ENCODE measurements at regions not wholly inside any gene's neighbourhood (a gene's known extent, or its start where the extent isn't known, plus 50 kb on each side); places are given as distances from the start of the nearest gene placed in this dataset.

DNA sequence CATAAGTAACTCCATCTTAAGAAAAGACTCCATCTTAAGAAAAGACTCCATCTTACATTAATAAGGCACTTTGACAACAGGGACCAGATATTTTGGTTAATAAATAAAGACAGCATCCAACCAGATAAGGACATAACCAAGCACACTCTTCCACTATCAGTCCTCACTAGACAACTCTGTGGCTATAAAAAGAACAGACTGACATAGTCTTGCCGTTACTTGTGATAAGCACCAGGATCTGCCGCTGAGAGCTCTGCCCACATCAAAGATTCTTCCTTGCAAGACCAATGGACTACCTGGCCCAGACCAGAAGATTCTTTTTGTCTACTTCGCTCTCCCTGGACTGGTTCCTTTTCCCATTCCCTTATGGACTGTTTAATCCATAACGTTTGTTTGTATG is 667.4 kb downstream of the NYAP2 start:
- Histone ChIP-seq H3F3A (replicated peaks; ENCODE audit: low read depth) (no peaks in the 10 kb centered on the region), H3K4me3 (no peak overlapping the region), H3K27ac (ENCODE audit: low read depth) (no peak overlapping the region), H3K9me2 (ENCODE audit: insufficient read depth) (no peaks in the 10 kb centered on the region; the same call in 1 of the 2 replicates), H3K27me3 (ENCODE audit: insufficient read depth) (no peaks in the 10 kb centered on the region), H2AFZ (no peak overlapping the region; the same call in 1 of the 2 replicates), H3K36me3 (ENCODE audit: insufficient read depth) (no peaks in the 10 kb centered on the region), H3K4me2 (no peak overlapping the region), H3K79me2 (replicated peaks; ENCODE audit: insufficient read depth) (no peaks in the 10 kb centered on the region), H4K20me1 (replicated peaks; ENCODE audit: insufficient read depth) (no peaks in the 10 kb centered on the region), H3K4me1 (ENCODE audit: insufficient read depth) (peaks cover 4% of the 10 kb centered on the region; the same call in 1 of the 2 replicates)
- no peak overlapping the region for H3K4me3 Mint-ChIP-seq
- TF ChIP-seq, protein P1, sequence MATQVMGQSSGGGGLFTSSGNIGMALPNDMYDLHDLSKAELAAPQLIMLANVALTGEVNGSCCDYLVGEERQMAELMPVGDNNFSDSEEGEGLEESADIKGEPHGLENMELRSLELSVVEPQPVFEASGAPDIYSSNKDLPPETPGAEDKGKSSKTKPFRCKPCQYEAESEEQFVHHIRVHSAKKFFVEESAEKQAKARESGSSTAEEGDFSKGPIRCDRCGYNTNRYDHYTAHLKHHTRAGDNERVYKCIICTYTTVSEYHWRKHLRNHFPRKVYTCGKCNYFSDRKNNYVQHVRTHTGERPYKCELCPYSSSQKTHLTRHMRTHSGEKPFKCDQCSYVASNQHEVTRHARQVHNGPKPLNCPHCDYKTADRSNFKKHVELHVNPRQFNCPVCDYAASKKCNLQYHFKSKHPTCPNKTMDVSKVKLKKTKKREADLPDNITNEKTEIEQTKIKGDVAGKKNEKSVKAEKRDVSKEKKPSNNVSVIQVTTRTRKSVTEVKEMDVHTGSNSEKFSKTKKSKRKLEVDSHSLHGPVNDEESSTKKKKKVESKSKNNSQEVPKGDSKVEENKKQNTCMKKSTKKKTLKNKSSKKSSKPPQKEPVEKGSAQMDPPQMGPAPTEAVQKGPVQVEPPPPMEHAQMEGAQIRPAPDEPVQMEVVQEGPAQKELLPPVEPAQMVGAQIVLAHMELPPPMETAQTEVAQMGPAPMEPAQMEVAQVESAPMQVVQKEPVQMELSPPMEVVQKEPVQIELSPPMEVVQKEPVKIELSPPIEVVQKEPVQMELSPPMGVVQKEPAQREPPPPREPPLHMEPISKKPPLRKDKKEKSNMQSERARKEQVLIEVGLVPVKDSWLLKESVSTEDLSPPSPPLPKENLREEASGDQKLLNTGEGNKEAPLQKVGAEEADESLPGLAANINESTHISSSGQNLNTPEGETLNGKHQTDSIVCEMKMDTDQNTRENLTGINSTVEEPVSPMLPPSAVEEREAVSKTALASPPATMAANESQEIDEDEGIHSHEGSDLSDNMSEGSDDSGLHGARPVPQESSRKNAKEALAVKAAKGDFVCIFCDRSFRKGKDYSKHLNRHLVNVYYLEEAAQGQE (IDR thresholded peaks at IDR 0.05; ENCODE audit: unreplicated experiment): no peak
- TF ChIP-seq STAT1 (IDR thresholded peaks at IDR 0.05; ENCODE audit: unreplicated experiment) (no peak), EZH2phosphoT487 (IDR thresholded peaks at IDR 0.05; ENCODE audit: unreplicated experiment) (no peak), ZNF114 (CRISPR knock-in tag; IDR thresholded peaks at IDR 0.05) (no peak), ZNF331 (CRISPR knock-in tag; IDR thresholded peaks at IDR 0.05; ENCODE audit: low read depth) (no peak), ZNF462 (CRISPR knock-in tag; IDR thresholded peaks at IDR 0.05) (no peak), CREB1 (CRISPR knock-in tag; IDR thresholded peaks at IDR 0.05; ENCODE audit: low read depth) (no peak), NANOG (IDR thresholded peaks at IDR 0.05; ENCODE audit: borderline replicate concordance) (no peak), JUNB (IDR thresholded peaks at IDR 0.05; ENCODE audit: unreplicated experiment) (no peak), EZH2 (IDR thresholded peaks at IDR 0.05; ENCODE audit: low read depth, unreplicated experiment) (no peak), POLR2AphosphoS5 (IDR thresholded peaks at IDR 0.05; ENCODE audit: low read depth) (no peak)
- TF ChIP-seq, protein P2, sequence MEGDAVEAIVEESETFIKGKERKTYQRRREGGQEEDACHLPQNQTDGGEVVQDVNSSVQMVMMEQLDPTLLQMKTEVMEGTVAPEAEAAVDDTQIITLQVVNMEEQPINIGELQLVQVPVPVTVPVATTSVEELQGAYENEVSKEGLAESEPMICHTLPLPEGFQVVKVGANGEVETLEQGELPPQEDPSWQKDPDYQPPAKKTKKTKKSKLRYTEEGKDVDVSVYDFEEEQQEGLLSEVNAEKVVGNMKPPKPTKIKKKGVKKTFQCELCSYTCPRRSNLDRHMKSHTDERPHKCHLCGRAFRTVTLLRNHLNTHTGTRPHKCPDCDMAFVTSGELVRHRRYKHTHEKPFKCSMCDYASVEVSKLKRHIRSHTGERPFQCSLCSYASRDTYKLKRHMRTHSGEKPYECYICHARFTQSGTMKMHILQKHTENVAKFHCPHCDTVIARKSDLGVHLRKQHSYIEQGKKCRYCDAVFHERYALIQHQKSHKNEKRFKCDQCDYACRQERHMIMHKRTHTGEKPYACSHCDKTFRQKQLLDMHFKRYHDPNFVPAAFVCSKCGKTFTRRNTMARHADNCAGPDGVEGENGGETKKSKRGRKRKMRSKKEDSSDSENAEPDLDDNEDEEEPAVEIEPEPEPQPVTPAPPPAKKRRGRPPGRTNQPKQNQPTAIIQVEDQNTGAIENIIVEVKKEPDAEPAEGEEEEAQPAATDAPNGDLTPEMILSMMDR (conservative IDR thresholded peaks at IDR 0.05; ENCODE audit: low read depth in 2 of 2): no peak
- TF ChIP-seq, protein P3, sequence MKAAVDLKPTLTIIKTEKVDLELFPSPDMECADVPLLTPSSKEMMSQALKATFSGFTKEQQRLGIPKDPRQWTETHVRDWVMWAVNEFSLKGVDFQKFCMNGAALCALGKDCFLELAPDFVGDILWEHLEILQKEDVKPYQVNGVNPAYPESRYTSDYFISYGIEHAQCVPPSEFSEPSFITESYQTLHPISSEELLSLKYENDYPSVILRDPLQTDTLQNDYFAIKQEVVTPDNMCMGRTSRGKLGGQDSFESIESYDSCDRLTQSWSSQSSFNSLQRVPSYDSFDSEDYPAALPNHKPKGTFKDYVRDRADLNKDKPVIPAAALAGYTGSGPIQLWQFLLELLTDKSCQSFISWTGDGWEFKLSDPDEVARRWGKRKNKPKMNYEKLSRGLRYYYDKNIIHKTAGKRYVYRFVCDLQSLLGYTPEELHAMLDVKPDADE (IDR thresholded peaks at IDR 0.05): no peak
- DNase-seq (ENCODE audit: low spot score): no peak
- ATAC-seq: no peak
- H3K36me3 Mint-ChIP-seq (ENCODE audit: low read depth): no peaks in the 10 kb centered on the region
- peaks cover 8% of the 10 kb centered on the region; the same call in 2 of the 3 replicates for H3K4me1 Mint-ChIP-seq
- no peaks in the 10 kb centered on the region for H3K27me3 Mint-ChIP-seq (ENCODE audit: insufficient read depth, low read depth, poor library complexity)
- H3K27ac Mint-ChIP-seq: no peak overlapping the region; the same call in 1 of the 2 replicates
- no peaks in the 10 kb centered on the region for H3K9me3 Mint-ChIP-seq
